Stomach (tissue), 8 donors: ENCODE measurements at regions not wholly inside any gene's neighbourhood (a gene's known extent, or its start where the extent isn't known, plus 50 kb on each side); places are given as distances from the start of the nearest gene placed in this dataset.

Experiments used
- DNase-seq, 2 donors: peaks; one replicate each; pipeline versions ENCODE4 v3.0.0 to v3.0.0-alpha.2; 2013 to 2019
- H3K27ac ChIP-seq, 5 donors: fragments of 200-600 bp in 4 of 5; sonication (generic) in 4 of 5; one replicate each; pipeline ENCODE4 v1.5.1; 2013 to 2019; ENCODE audit warnings: mild to moderate bottlenecking in 1 of 5, moderate library complexity in 1 of 5
- H3K27me3 ChIP-seq, 3 donors: fragments of 200-600 bp; sonication (generic); one replicate each; pipeline ENCODE4 v1.5.1; 2017 to 2019; ENCODE audit warnings: mixed run types in 1 of 3
- H3K36me3 ChIP-seq, 4 donors: fragments of 200-600 bp; sonication (generic); 1 replicate in 3 of 4; 2 replicates in 1 of 4; pipeline ENCODE4 v1.5.1; 2016 to 2019
- H3K4me1 ChIP-seq, 4 donors: fragments of 200-600 bp; sonication (generic); one replicate each; pipeline ENCODE4 v1.5.1; 2016 to 2019
- H3K4me3 ChIP-seq, 4 donors: fragments of 200-600 bp; sonication (generic) in 3 of 4; one replicate each; pipeline ENCODE4 v1.5.1; 2016 to 2019; ENCODE audit warnings: mild to moderate bottlenecking in 1 of 4
- H3K9me3 ChIP-seq, 4 donors: fragments of 200-600 bp; sonication (generic); one replicate each; pipeline ENCODE4 v1.5.1; 2016 to 2019
- EP300 ChIP-seq: sonication (generic); formaldehyde crosslinking; IDR thresholded peaks from one replicate; pipeline ENCODE4 v1.6.1; 2017; ENCODE audit warnings: antibody characterized with exemption
- POLR2A ChIP-seq, 4 donors: fragments of 450-650 bp; IDR thresholded peaks; one replicate each; pipeline ENCODE4 v1.6.1; 2016; ENCODE audit warnings: antibody characterized with exemption in 4 of 4, control low read depth in 2 of 4, mild to moderate bottlenecking in 1 of 4, moderate library complexity in 1 of 4
- POLR2AphosphoS5 ChIP-seq, 3 donors: sonication (generic); formaldehyde crosslinking; IDR thresholded peaks; one replicate each; pipeline ENCODE4 v1.6.1; 2016; ENCODE audit warnings: antibody characterized with exemption in 3 of 3
- WGBS, 5 donors: extraction: QIAGEN DNeasy Blood & Tissue Kit in 3 of 5; methylation state at CpG; one replicate each; pipeline versions ENCODE4 v1.1.5 to v1.1.7; 2013 to 2018; 5-methylcytosine and 5-hydroxymethylcytosine counted together
- intact Hi-C: fragments of 100-400 bp; cut with DNase I; formaldehyde crosslinking; loops from one replicate; pipeline ENCODE4 v1.15.1; 2023; ENCODE audit warnings: low total_unique reads
- TF ChIP-seq, protein P1 (sequence below), 7 experiments: fragments of 450-650 bp in 4 of 7; fragments of 200-600 bp in 3 of 7; sonication (generic) in 3 of 7; IDR thresholded peaks; one replicate each; pipeline ENCODE4 v1.5.1; 2016 to 2019; ENCODE audit warnings: antibody characterized with exemption in 7 of 7, control low read depth in 2 of 7, mild to moderate bottlenecking in 1 of 7
- donor health status: healthy with polysubstance abuse.
- donor health status: Bipolar disorder and iron deficiency.
- donor health status: healthy.

DNA sequence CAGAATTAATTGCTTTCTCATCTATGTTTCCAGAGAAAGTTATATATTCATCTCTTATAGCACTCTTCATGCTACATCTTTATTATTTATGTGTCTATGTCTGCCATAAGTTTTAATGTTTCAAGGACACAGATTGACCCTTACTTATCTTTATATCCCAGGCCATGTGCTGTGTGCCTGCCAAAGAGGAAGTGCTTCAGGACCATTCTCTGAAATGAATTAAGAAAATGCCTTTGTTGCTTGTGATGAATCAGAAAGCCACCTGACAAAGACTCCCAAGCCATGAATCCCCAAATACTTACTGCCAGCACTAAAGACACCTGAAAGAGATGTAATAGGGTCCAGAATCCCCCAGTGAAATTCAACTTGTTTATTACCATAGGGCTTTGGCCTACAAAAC lies 342.1 kb upstream of the C1orf87 start:
- no peak for TF ChIP-seq POLR2A (IDR thresholded peaks at IDR 0.05)
- no peak for TF ChIP-seq EP300
- TF ChIP-seq, protein P1, sequence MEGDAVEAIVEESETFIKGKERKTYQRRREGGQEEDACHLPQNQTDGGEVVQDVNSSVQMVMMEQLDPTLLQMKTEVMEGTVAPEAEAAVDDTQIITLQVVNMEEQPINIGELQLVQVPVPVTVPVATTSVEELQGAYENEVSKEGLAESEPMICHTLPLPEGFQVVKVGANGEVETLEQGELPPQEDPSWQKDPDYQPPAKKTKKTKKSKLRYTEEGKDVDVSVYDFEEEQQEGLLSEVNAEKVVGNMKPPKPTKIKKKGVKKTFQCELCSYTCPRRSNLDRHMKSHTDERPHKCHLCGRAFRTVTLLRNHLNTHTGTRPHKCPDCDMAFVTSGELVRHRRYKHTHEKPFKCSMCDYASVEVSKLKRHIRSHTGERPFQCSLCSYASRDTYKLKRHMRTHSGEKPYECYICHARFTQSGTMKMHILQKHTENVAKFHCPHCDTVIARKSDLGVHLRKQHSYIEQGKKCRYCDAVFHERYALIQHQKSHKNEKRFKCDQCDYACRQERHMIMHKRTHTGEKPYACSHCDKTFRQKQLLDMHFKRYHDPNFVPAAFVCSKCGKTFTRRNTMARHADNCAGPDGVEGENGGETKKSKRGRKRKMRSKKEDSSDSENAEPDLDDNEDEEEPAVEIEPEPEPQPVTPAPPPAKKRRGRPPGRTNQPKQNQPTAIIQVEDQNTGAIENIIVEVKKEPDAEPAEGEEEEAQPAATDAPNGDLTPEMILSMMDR (IDR thresholded peaks at IDR 0.05): no peak
- no peak for TF ChIP-seq POLR2AphosphoS5 (IDR thresholded peaks at IDR 0.05)
- H3K9me3 ChIP-seq: no peaks in the 10 kb centered on the region
- no peak for DNase-seq
- H3K27me3 ChIP-seq: no peaks in the 10 kb centered on the region
- intact Hi-C loops: no loop called here
- no peak overlapping the region for H3K27ac ChIP-seq
- no peak overlapping the region for H3K4me3 ChIP-seq
- no peaks in the 10 kb centered on the region for H3K36me3 ChIP-seq
- H3K4me1 ChIP-seq: no peaks in the 10 kb centered on the region

- Histone ChIP-seq H3K4me1 (no peaks in the 10 kb centered on the region), H3K36me3 (no peaks in the 10 kb centered on the region), H3K4me3 (no peak overlapping the region), H3K9me3 (no peaks in the 10 kb centered on the region), H3K27ac (no peak overlapping the region), H3K27me3 (no peaks in the 10 kb centered on the region)
- no peak for TF ChIP-seq POLR2AphosphoS5 (IDR thresholded peaks at IDR 0.05)
- TF ChIP-seq, protein P1 (IDR thresholded peaks at IDR 0.05): no peak
- no peak for TF ChIP-seq EP300
- no peak for TF ChIP-seq POLR2A (IDR thresholded peaks at IDR 0.05)
- WGBS, 5 donors: 52 to 80% (median 63%) methylated on average over 1 of the region's 1 CpG
- DNase-seq: no peak
- intact Hi-C loops: no loop called here
Measured at GRCh38 chr1:60413091-60413490, 339.5 kb upstream of the C1orf87 start.

DNA sequence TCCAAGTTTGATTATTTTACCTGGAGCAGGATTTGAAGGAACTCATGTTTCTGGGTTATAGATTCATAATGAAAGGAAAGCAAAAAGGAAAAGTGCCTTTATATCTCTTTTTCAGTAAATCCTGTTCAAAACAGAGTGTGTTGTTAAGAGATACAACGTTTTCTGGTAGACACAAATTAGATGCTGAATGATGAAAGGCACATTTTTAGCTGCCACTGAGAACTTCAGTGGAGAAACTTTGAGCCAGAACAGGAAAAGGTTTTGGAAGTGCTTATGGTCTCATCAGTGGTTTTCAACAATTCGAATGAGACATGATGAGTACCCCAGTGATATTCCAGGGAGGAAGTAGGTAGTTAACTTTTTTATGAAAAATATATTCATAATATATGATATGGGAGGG lies 338.0 kb upstream of the C1orf87 start:
- H3K36me3 ChIP-seq: no peaks in the 10 kb centered on the region
- no peaks in the 10 kb centered on the region for H3K9me3 ChIP-seq
- intact Hi-C loops: no loop called here
- H3K4me1 ChIP-seq: no peaks in the 10 kb centered on the region
- H3K27me3 ChIP-seq: no peaks in the 10 kb centered on the region
- WGBS, 5 donors: 48 to 65% (median 58%) methylated on average over 2 of the region's 2 CpGs
- no peak overlapping the region for H3K27ac ChIP-seq
- H3K4me3 ChIP-seq: no peak overlapping the region
- no peak for DNase-seq
- TF ChIP-seq POLR2A (IDR thresholded peaks at IDR 0.05): no peak
- no peak for TF ChIP-seq EP300
- TF ChIP-seq POLR2AphosphoS5 (IDR thresholded peaks at IDR 0.05): no peak
- TF ChIP-seq, protein P1 (IDR thresholded peaks at IDR 0.05): no peak

DNA sequence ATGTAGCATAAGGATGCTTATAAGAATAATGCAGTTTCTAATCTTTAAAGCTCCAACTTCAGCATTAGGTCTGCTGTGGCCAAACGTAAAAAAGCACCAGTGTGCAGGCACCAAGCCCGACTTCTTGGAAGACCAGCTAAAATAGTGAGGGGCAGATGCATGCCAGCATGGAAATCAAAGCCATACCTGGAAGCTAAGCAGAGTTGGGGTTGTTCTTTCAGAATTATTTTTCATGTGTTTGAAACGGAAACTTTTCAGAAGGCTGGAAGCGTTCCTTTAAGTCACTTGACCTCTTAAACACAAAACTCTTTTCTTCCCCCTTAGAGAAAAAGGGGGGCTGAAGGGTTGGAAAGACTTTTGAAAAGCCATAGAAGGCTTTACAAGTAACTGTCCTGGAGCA lies 329.2 kb upstream of the C1orf87 start:
- Histone ChIP-seq H3K4me1 (no peaks in the 10 kb centered on the region), H3K9me3 (no peaks in the 10 kb centered on the region), H3K27ac (no peak overlapping the region), H3K4me3 (no peak overlapping the region), H3K27me3 (no peaks in the 10 kb centered on the region), H3K36me3 (no peaks in the 10 kb centered on the region)
- 48 to 72% (median 59%) methylated on average over 4 of the region's 4 CpGs for WGBS, 5 donors
- peak in 1 of 2 donors; percentile 31 for DNase-seq
- intact Hi-C loops: no loop called here
- TF ChIP-seq, protein P1 (IDR thresholded peaks at IDR 0.05): no peak
- TF ChIP-seq POLR2A (IDR thresholded peaks at IDR 0.05) (no peak), POLR2AphosphoS5 (IDR thresholded peaks at IDR 0.05) (no peak), EP300 (no peak)

- intact Hi-C loops: no loop called here
- Histone ChIP-seq H3K4me3 (no peak overlapping the region), H3K9me3 (no peaks in the 10 kb centered on the region), H3K27me3 (no peaks in the 10 kb centered on the region), H3K4me1 (no peaks in the 10 kb centered on the region), H3K36me3 (no peaks in the 10 kb centered on the region), H3K27ac (no peak overlapping the region)
- no peak for DNase-seq
- no peak for TF ChIP-seq EP300
- no peak for TF ChIP-seq POLR2AphosphoS5 (IDR thresholded peaks at IDR 0.05)
- 84 to 100% (median 93%) methylated on average over 3 of the region's 3 CpGs for WGBS, 5 donors
Measured at GRCh38 chr1:60402216-60402615, 328.6 kb upstream of the C1orf87 start.
